Fibroblast of lung (primary cell): ENCODE measurements at regions not wholly inside any gene's neighbourhood (a gene's known extent, or its start where the extent isn't known, plus 50 kb on each side); places are given as distances from the start of the nearest gene placed in this dataset.
A peak's percentile ranks its signal among the peaks of the same experiment; 100 is the strongest.

Source experiments
- DNase-seq, 2 donors: peaks; one replicate each; pipeline versions ENCODE4 v3.0.0 to v3.0.0-alpha.2; 2010; ENCODE audit warnings: low read depth in 2 of 2
- H2AFZ ChIP-seq: 2 replicates; pipeline ENCODE4 v1.5.1; 2012; ENCODE audit warnings: low read length, control low read depth, inconsistent platforms
- H3K27ac ChIP-seq: 2 replicates; pipeline ENCODE4 v1.5.1; 2011; ENCODE audit warnings: low read length, control low read depth; ENCODE audit not compliant: insufficient read depth
- H3K27me3 ChIP-seq: 2 replicates; pipeline ENCODE4 v1.5.1; 2011; ENCODE audit warnings: mild to moderate bottlenecking, low read length; ENCODE audit not compliant: control insufficient read depth, insufficient read depth
- H3K36me3 ChIP-seq: 2 replicates; pipeline ENCODE4 v1.5.1; 2011; ENCODE audit warnings: low read length; ENCODE audit not compliant: control insufficient read depth, insufficient read depth
- H3K4me1 ChIP-seq: 2 replicates; pipeline ENCODE4 v1.5.1; 2011; ENCODE audit warnings: low read length; ENCODE audit not compliant: control insufficient read depth, insufficient read depth; ENCODE audit errors: extremely low read depth
- H3K4me2 ChIP-seq: 2 replicates; pipeline ENCODE4 v1.5.1; 2011; ENCODE audit warnings: low read length, control low read depth; ENCODE audit not compliant: insufficient read depth; ENCODE audit errors: extremely low read depth
- H3K4me3 ChIP-seq, 4 experiments: fragments of 200-600 bp in 1 of 4; sonication (generic) in 1 of 4; replicated peaks in 1 of 4; 2 replicates each; pipeline ENCODE4 v1.5.1; 2011 to 2016; ENCODE audit warnings: low read length in 4 of 4, low read depth in 3 of 4, mild to moderate bottlenecking in 3 of 4, control low read depth in 2 of 4, inconsistent platforms in 1 of 4, mixed read lengths in 1 of 4; ENCODE audit not compliant: insufficient read depth in 1 of 4; ENCODE audit errors: control extremely low read depth in 1 of 4
- H3K79me2 ChIP-seq: 2 replicates; pipeline ENCODE4 v1.5.1; 2012; ENCODE audit warnings: mild to moderate bottlenecking, low read length, inconsistent platforms; ENCODE audit not compliant: control insufficient read depth, insufficient read depth
- H3K9ac ChIP-seq: 2 replicates; pipeline ENCODE4 v1.5.1; 2011; ENCODE audit warnings: mild to moderate bottlenecking, low read length, control low read depth; ENCODE audit not compliant: insufficient read depth
- H3K9me3 ChIP-seq: 2 replicates; pipeline ENCODE4 v1.5.1; 2012; ENCODE audit warnings: low read depth, low read length; ENCODE audit not compliant: control insufficient read depth, insufficient read depth
- H4K20me1 ChIP-seq: 2 replicates; pipeline ENCODE4 v1.5.1; 2011; ENCODE audit warnings: low read length; ENCODE audit not compliant: control insufficient read depth, insufficient read depth; ENCODE audit errors: extremely low read depth
- EZH2 ChIP-seq: IDR thresholded peaks from 2 replicates; pipeline ENCODE4 v1.5.1; 2012; ENCODE audit warnings: low read length, control low read depth, mild to moderate bottlenecking; ENCODE audit errors: missing control alignments
- TF ChIP-seq, protein P1 (sequence below), 2 donors: IDR thresholded peaks in 1 of 2; conservative IDR thresholded peaks in 1 of 2; 1 replicate in 1 of 2; 2 replicates in 1 of 2; pipeline ENCODE4 v1.5.1; 2011 to 2012; ENCODE audit warnings: low read length in 2 of 2, control low read depth in 1 of 2, inconsistent platforms in 1 of 2, low read depth in 1 of 2, mild to moderate bottlenecking in 1 of 2

DNA sequence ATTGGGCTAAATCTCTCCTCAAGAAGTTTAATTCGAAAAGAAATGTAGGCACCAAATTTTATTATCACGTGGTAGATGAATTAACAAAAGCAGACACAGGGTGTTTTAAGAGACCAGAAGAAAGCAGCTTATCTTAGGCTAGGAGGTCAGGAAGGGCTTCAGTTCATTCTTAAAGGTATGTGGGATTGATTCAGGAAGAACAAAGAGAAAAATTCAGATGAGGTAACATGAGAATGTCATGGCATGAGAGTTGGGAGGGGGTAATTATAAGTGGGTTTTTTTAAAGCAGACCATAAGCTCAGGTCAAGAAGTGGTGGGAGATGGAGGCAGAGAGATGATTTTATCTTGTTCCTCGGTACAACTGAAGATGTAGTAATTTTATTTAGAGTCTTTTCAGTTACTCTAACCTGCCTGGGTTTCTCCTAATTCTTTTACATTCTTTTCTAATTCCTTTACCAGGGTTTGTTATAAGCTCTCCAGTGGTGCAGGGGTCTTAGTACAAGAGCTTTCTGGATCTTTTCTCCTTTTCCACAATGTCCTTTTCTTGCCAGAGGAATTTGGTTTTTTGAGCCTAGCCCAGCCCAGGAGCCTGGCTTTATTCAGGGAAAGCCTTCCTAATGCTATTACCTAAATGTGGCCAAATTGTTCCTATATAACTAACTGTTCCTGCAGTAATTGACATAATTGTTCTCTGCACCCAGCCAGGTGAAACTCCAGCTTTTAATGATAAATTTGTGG, 474.1 kb upstream of the BTBD3 start:
- Histone ChIP-seq H3K9me3 (no peaks in the 10 kb centered on the region), H4K20me1 (no peaks in the 10 kb centered on the region), H3K4me3 (no peak overlapping the region), H3K79me2 (no peaks in the 10 kb centered on the region), H3K4me2 (no peak overlapping the region), H3K36me3 (no peaks in the 10 kb centered on the region), H2AFZ (no peak overlapping the region), H3K27me3 (no peaks in the 10 kb centered on the region), H3K9ac (no peak overlapping the region), H3K4me1 (no peaks in the 10 kb centered on the region), H3K27ac (no peak overlapping the region)
- TF ChIP-seq, protein P1, sequence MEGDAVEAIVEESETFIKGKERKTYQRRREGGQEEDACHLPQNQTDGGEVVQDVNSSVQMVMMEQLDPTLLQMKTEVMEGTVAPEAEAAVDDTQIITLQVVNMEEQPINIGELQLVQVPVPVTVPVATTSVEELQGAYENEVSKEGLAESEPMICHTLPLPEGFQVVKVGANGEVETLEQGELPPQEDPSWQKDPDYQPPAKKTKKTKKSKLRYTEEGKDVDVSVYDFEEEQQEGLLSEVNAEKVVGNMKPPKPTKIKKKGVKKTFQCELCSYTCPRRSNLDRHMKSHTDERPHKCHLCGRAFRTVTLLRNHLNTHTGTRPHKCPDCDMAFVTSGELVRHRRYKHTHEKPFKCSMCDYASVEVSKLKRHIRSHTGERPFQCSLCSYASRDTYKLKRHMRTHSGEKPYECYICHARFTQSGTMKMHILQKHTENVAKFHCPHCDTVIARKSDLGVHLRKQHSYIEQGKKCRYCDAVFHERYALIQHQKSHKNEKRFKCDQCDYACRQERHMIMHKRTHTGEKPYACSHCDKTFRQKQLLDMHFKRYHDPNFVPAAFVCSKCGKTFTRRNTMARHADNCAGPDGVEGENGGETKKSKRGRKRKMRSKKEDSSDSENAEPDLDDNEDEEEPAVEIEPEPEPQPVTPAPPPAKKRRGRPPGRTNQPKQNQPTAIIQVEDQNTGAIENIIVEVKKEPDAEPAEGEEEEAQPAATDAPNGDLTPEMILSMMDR (conservative IDR thresholded peaks at IDR 0.05 in 1 of 2, IDR thresholded peaks at IDR 0.05 in 1 of 2; ENCODE audit: low read depth in 1 of 2, low read length in 2 of 2), result no peak
- no peak for TF ChIP-seq EZH2
- DNase-seq, result no peak

DNA sequence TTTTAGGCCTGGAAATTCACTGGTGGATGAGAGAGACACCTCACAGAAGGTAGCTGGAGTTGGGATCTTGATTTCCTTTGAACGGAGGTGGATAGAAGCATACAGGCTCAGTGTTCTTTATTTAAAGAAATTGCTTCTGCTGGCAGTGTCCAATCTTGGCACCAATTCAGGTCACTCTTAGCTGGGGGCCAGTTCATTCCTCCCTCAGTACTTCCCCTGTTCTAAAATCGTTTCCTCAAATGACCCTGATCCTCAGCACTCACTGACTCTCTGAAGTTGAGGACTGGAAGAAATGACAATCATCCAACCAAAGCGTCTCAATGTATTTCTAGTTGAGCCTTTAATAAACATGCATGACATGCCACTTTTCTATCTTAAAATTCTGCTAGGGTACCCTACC, 472.5 kb upstream of the BTBD3 start:
- no peaks in the 10 kb centered on the region for H4K20me1 ChIP-seq
- TF ChIP-seq EZH2, result no peak
- TF ChIP-seq, protein P1 (conservative IDR thresholded peaks at IDR 0.05 in 1 of 2, IDR thresholded peaks at IDR 0.05 in 1 of 2; ENCODE audit: low read depth in 1 of 2, low read length in 2 of 2), result no peak
- H3K4me2 ChIP-seq, result no peak overlapping the region
- DNase-seq, result no peak
- H3K27ac ChIP-seq, result no peak overlapping the region
- no peak overlapping the region for H3K4me3 ChIP-seq
- no peak overlapping the region for H2AFZ ChIP-seq
- no peaks in the 10 kb centered on the region for H3K9me3 ChIP-seq
- H3K36me3 ChIP-seq, result no peaks in the 10 kb centered on the region
- no peaks in the 10 kb centered on the region for H3K4me1 ChIP-seq
- H3K9ac ChIP-seq, result no peak overlapping the region
- no peaks in the 10 kb centered on the region for H3K27me3 ChIP-seq
- H3K79me2 ChIP-seq, result no peaks in the 10 kb centered on the region

DNA sequence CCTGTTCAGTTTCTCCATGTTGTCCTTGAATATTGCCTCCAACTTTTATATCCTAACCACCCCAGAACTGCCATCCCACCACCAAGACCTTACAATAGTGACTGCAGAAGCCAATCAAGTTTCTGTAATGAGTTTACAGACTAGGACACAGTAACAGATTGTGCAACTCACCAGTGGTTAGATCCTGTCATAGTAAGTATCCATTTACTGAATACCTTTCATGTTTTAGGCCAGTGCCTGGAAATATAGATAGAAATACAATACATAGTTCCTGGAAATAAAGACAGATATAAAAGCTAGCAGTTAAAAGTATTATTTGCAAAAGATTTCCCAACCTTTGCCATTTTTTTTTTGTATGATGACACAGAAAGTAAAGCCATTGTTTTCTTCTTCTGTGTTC, 471.8 kb upstream of the BTBD3 start:
- TF ChIP-seq, protein P1 (conservative IDR thresholded peaks at IDR 0.05 in 1 of 2, IDR thresholded peaks at IDR 0.05 in 1 of 2; ENCODE audit: low read depth in 1 of 2, low read length in 2 of 2), result no peak
- TF ChIP-seq EZH2, result no peak
- Histone ChIP-seq H3K27ac (no peak overlapping the region), H3K4me2 (no peak overlapping the region), H3K9me3 (no peaks in the 10 kb centered on the region), H3K36me3 (no peaks in the 10 kb centered on the region), H3K27me3 (no peaks in the 10 kb centered on the region), H3K79me2 (no peaks in the 10 kb centered on the region), H3K4me3 (no peak overlapping the region), H4K20me1 (no peaks in the 10 kb centered on the region), H2AFZ (no peak overlapping the region), H3K9ac (no peak overlapping the region), H3K4me1 (no peaks in the 10 kb centered on the region)
- DNase-seq, result peak in 1 of 2 donors; percentile 57
